Transverse colon (tissue), 4 donors: ENCODE measurements at regions not wholly inside any gene's neighbourhood (a gene's known extent, or its start where the extent isn't known, plus 50 kb on each side); places are given as distances from the start of the nearest gene placed in this dataset.

ENCODE experiments used
- CTCF ChIP-seq, 5 experiments: fragments of 200-600 bp in 3 of 5; fragments of 450-650 bp in 2 of 5; sonication (generic) in 3 of 5; IDR thresholded peaks; 1 replicate in 2 of 5; 2 replicates in 3 of 5; pipeline ENCODE4 v1.5.1; 2016 to 2017; ENCODE audit warnings: antibody characterized with exemption in 5 of 5, inconsistent platforms in 3 of 5, mild to moderate bottlenecking in 2 of 5, moderate library complexity in 1 of 5
- POLR2AphosphoS5 ChIP-seq, 3 donors: sonication (generic); formaldehyde crosslinking; IDR thresholded peaks; one replicate each; pipeline ENCODE4 v1.6.1; 2016; ENCODE audit warnings: antibody characterized with exemption in 3 of 3

GRCh38 chr7:33720139-33720538, 185.2 kb upstream of the BMPER start:
- TF ChIP-seq CTCF (IDR thresholded peaks at IDR 0.05) (no peak), POLR2AphosphoS5 (IDR thresholded peaks at IDR 0.05) (no peak)
